ENCODE measurements at regions not wholly inside any gene's neighbourhood (a gene's known extent, or its start where the extent isn't known, plus 50 kb on each side); places are given as distances from the start of the nearest gene placed in this dataset.

DNA sequence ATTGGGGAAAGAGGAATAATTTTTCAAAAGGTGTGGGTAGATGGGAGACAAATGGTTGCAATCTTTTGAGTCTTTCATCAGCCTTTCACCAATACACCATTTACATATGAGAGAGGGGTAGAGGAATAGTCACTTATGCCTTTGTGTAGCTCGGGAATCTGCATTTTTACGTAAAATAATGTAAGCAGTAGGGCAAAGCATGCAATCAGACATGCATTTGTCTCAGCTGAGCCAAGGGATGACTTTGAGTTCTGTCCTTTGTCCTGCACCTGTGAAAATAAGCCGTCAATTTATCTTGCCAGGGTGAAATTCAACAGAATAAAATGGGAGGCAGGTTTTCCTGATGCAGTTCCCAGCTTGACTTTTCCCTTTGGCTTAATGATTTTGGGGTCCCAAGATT, 1473.4 kb upstream of the TENM3 start:
- ChIA-PET RAD21 (ENCODE audit: low non-redundant PET in 1 of 2, low total read pairs in 2 of 2, uncharacterized antibody in 2 of 2, unreplicated experiment in 2 of 2) (no interaction called here), POLR2A (no interaction called here), CTCF (no interaction called here)
- no peaks in the 10 kb centered on the region for H3K9me2 ChIP-seq (ENCODE audit: insufficient read depth)
- H3K4me3 ChIP-seq (replicated peaks in 1 of 2; ENCODE audit: low read depth in 1 of 2, low read length in 2 of 2), result no peak overlapping the region
- BruUV-seq (replicated peaks), result no TSS peak
- no peak overlapping the region for H3K4me2 ChIP-seq (ENCODE audit: low read length)
- H3K9ac ChIP-seq (ENCODE audit: low read length), result no peak overlapping the region
- intact Hi-C loops (cut with micrococcal nuclease), result no loop called here
- no peak overlapping the region for H3K27ac ChIP-seq (ENCODE audit: low read depth, low read length)
- H3K36me3 ChIP-seq (ENCODE audit: control insufficient read depth in 1 of 2, insufficient read depth in 2 of 2, low read length in 2 of 2), result no peaks in the 10 kb centered on the region
- no peak for ATAC-seq
- H3K9me3 ChIP-seq (ENCODE audit: control insufficient read depth in 1 of 2, insufficient read depth in 1 of 2, low read depth in 1 of 2, low read length in 2 of 2), result no peaks in the 10 kb centered on the region
- H3K79me2 ChIP-seq (ENCODE audit: insufficient read depth, low read length), result no peaks in the 10 kb centered on the region
- no peaks in the 10 kb centered on the region; a peak in 1 of 4 replicates for H3K4me1 ChIP-seq (ENCODE audit: control insufficient read depth in 1 of 2, insufficient read depth in 2 of 2, low read length in 2 of 2)
- H2AFZ ChIP-seq (ENCODE audit: low read depth, low read length, poor library complexity, severe bottlenecking), result no peak overlapping the region
- H4K20me1 ChIP-seq (ENCODE audit: insufficient read depth), result no peaks in the 10 kb centered on the region
- TF ChIP-seq SIN3A (IDR thresholded peaks at IDR 0.05; ENCODE audit: low read depth) (no peak), EZH2phosphoT487 (IDR thresholded peaks at IDR 0.05; ENCODE audit: borderline replicate concordance) (no peak), EZH2 (IDR thresholded peaks at IDR 0.05) (no peak), EGR1 (IDR thresholded peaks at IDR 0.05; ENCODE audit: low read depth) (no peak)
- TF ChIP-seq, protein P1, sequence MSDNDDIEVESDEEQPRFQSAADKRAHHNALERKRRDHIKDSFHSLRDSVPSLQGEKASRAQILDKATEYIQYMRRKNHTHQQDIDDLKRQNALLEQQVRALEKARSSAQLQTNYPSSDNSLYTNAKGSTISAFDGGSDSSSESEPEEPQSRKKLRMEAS (IDR thresholded peaks at IDR 0.05), result no peak
- no peaks in the 10 kb centered on the region for H3K27me3 ChIP-seq (ENCODE audit: insufficient read depth, low read length)
- no peak for DNase-seq (ENCODE audit: low read depth, low spot score)

DNA sequence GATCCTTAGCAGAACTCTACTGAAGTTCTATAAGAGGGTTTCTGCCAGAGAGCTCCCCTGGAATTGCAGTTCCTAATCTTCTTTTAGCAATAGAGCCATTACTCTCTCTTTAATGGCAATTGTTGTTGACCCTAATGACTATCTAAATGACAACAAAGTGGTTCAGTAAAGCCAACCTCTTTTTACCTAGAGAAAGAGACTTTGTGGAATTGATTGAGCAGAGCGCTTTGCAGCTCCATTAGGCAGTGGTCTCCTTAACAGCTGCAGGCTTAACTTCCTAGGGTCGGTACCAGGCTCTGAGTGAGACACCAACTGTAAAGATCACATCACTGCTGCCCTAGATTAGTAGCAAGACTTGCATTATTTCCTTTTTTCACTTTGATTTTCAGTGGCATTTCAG, 1472.9 kb upstream of the TENM3 start:
- H3K36me3 ChIP-seq (ENCODE audit: control insufficient read depth in 1 of 2, insufficient read depth in 2 of 2, low read length in 2 of 2), result no peaks in the 10 kb centered on the region

More for the DNA sequence above, 1472.9 kb upstream of the TENM3 start:
- Histone ChIP-seq H3K27ac (ENCODE audit: low read depth, low read length) (no peak overlapping the region), H3K4me2 (ENCODE audit: low read length) (no peak overlapping the region), H2AFZ (ENCODE audit: low read depth, low read length, poor library complexity, severe bottlenecking) (no peak overlapping the region), H3K9ac (ENCODE audit: low read length) (no peak overlapping the region), H3K27me3 (ENCODE audit: insufficient read depth, low read length) (no peaks in the 10 kb centered on the region), H3K9me2 (ENCODE audit: insufficient read depth) (no peaks in the 10 kb centered on the region), H3K79me2 (ENCODE audit: insufficient read depth, low read length) (no peaks in the 10 kb centered on the region), H4K20me1 (ENCODE audit: insufficient read depth) (no peaks in the 10 kb centered on the region), H3K9me3 (ENCODE audit: control insufficient read depth in 1 of 2, insufficient read depth in 1 of 2, low read depth in 1 of 2, low read length in 2 of 2) (no peaks in the 10 kb centered on the region), H3K4me1 (ENCODE audit: control insufficient read depth in 1 of 2, insufficient read depth in 2 of 2, low read length in 2 of 2) (no peaks in the 10 kb centered on the region; a peak in 1 of 4 replicates), H3K4me3 (replicated peaks in 1 of 2; ENCODE audit: low read depth in 1 of 2, low read length in 2 of 2) (no peak overlapping the region)
- ATAC-seq, result no peak
- TF ChIP-seq SIN3A (IDR thresholded peaks at IDR 0.05; ENCODE audit: low read depth) (no peak), SP1 (IDR thresholded peaks at IDR 0.05; ENCODE audit: low read depth) (no peak), CEBPB (IDR thresholded peaks at IDR 0.05; ENCODE audit: low read depth) (no peak), EZH2 (IDR thresholded peaks at IDR 0.05) (no peak), ZNF274 (IDR thresholded peaks at IDR 0.05; ENCODE audit: low read depth, low read length) (no peak), RAD21 (IDR thresholded peaks at IDR 0.05; ENCODE audit: low read depth) (no peak), TCF7L2 (IDR thresholded peaks at IDR 0.05; ENCODE audit: borderline replicate concordance, extremely low read depth, insufficient read depth, insufficient read length) (no peak), POLR2AphosphoS5 (IDR thresholded peaks at IDR 0.05; ENCODE audit: low read depth, low read length) (no peak), ZFX (IDR thresholded peaks at IDR 0.05) (no peak), EGR1 (IDR thresholded peaks at IDR 0.05; ENCODE audit: low read depth) (no peak), YY1 (IDR thresholded peaks at IDR 0.05; ENCODE audit: extremely low read depth, insufficient replicate concordance, low read depth, low read length) (no peak)
- TF ChIP-seq, protein P2, sequence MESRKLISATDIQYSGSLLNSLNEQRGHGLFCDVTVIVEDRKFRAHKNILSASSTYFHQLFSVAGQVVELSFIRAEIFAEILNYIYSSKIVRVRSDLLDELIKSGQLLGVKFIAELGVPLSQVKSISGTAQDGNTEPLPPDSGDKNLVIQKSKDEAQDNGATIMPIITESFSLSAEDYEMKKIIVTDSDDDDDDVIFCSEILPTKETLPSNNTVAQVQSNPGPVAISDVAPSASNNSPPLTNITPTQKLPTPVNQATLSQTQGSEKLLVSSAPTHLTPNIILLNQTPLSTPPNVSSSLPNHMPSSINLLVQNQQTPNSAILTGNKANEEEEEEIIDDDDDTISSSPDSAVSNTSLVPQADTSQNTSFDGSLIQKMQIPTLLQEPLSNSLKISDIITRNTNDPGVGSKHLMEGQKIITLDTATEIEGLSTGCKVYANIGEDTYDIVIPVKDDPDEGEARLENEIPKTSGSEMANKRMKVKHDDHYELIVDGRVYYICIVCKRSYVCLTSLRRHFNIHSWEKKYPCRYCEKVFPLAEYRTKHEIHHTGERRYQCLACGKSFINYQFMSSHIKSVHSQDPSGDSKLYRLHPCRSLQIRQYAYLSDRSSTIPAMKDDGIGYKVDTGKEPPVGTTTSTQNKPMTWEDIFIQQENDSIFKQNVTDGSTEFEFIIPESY (IDR thresholded peaks at IDR 0.05; ENCODE audit: extremely low read depth, insufficient replicate concordance, low read length), result no peak
- intact Hi-C loops (cut with micrococcal nuclease), result no loop called here
- POLR2A ChIA-PET, result no interaction called here
- no TSS peak for BruUV-seq (replicated peaks)
- RAD21 ChIA-PET (ENCODE audit: low non-redundant PET in 1 of 2, low total read pairs in 2 of 2, uncharacterized antibody in 2 of 2, unreplicated experiment in 2 of 2), result no interaction called here
- no peak for DNase-seq (ENCODE audit: low read depth, low spot score)
- CTCF ChIA-PET, result no interaction called here

Data from HCT116 (cell line).